H1 (cell line): ENCODE measurements at regions not wholly inside any gene's neighbourhood (a gene's known extent, or its start where the extent isn't known, plus 50 kb on each side); places are given as distances from the start of the nearest gene placed in this dataset.

Experiments
- SIN3A ChIP-seq, 2 experiments: IDR thresholded peaks in 1 of 2; conservative IDR thresholded peaks in 1 of 2; 2 replicates each; pipeline ENCODE4 v1.6.1; 2011 to 2012; ENCODE audit warnings: low read length in 2 of 2, improper control_type of control experiment in 1 of 2, low read depth in 1 of 2, mild to moderate bottlenecking in 1 of 2

GRCh38 chr9:107631788-107632187 lies 142.2 kb upstream of the KLF4 start (continued):
- no peak for TF ChIP-seq SIN3A (conservative IDR thresholded peaks at IDR 0.05 in 1 of 2, IDR thresholded peaks at IDR 0.05 in 1 of 2; ENCODE audit: low read depth in 1 of 2, low read length in 2 of 2)
- TF ChIP-seq, all 59 proteins: peak for 0
